ENCODE measurements at regions not wholly inside any gene's neighbourhood (a gene's known extent, or its start where the extent isn't known, plus 50 kb on each side); places are given as distances from the start of the nearest gene placed in this dataset.
"Not testable (repeated sequence)": the region's sequence is repeated elsewhere in the genome, so short reads cannot be mapped to it uniquely, and the experiment has no call there.

- TF ChIP-seq POLR2A, CTCF (IDR thresholded peaks at IDR 0.05): not testable (repeated sequence)
Observed at GRCh38 chr12:93094222-93094621, 165.1 kb upstream of the EEA1 start.
